GM21825 (cell line): ENCODE measurements at regions not wholly inside any gene's neighbourhood (a gene's known extent, or its start where the extent isn't known, plus 50 kb on each side); places are given as distances from the start of the nearest gene placed in this dataset.
"Not testable (repeated sequence)": the region's sequence is repeated elsewhere in the genome, so short reads cannot be mapped to it uniquely, and the experiment has no call there.

Source experiments
- ATAC-seq: cut with Tn5 transposase; IDR thresholded peaks from one replicate; pipeline ENCODE4 v1.9.1; 2021; ENCODE audit warnings: mild to moderate bottlenecking, moderate library complexity; ENCODE audit not compliant: unreplicated experiment

- ATAC-seq = no peak
Measured at GRCh38 chr2:21819454-21819853, 695.7 kb downstream of the TDRD15 start.

GRCh38 chr2:21820271-21820670 is 696.5 kb downstream of the TDRD15 start:
- no peak for ATAC-seq

- ATAC-seq = no peak
Measured at GRCh38 chr2:21821672-21822227, 698.0 kb downstream of the TDRD15 start.

- no peak for ATAC-seq
Measured at GRCh38 chr2:21822505-21822904, 698.7 kb downstream of the TDRD15 start.

- ATAC-seq = no peak
Measured at GRCh38 chr2:21833767-21834166, 710.0 kb downstream of the TDRD15 start.

- ATAC-seq = no peak
Measured at GRCh38 chr2:21836261-21836660, 712.5 kb downstream of the TDRD15 start.

- ATAC-seq = no peak
Measured at GRCh38 chr2:21836719-21837118, 713.0 kb downstream of the TDRD15 start.

- ATAC-seq = no peak
Measured at GRCh38 chr2:21837168-21837960, 713.6 kb downstream of the TDRD15 start.

- ATAC-seq = no peak
Measured at GRCh38 chr2:21841341-21841740, 717.6 kb downstream of the TDRD15 start.

- ATAC-seq = not testable (repeated sequence)
Measured at GRCh38 chr2:21850367-21850766, 726.6 kb downstream of the TDRD15 start.

GRCh38 chr2:21854938-21855337 is 731.2 kb downstream of the TDRD15 start:
- ATAC-seq = no peak

- no peak for ATAC-seq
Measured at GRCh38 chr2:21856708-21857107, 732.9 kb downstream of the TDRD15 start.

- ATAC-seq = no peak
Measured at GRCh38 chr2:21860907-21861306, 737.1 kb downstream of the TDRD15 start.

GRCh38 chr2:21866316-21866715 is 742.5 kb downstream of the TDRD15 start:
- ATAC-seq = no peak

- no peak for ATAC-seq
Measured at GRCh38 chr2:21887881-21888280, 764.1 kb downstream of the TDRD15 start.

- ATAC-seq = no peak
Measured at GRCh38 chr2:21890041-21890440, 766.3 kb downstream of the TDRD15 start.

- ATAC-seq = no peak
Measured at GRCh38 chr2:21890716-21891115, 766.9 kb downstream of the TDRD15 start.

- ATAC-seq = no peak
Measured at GRCh38 chr2:21891191-21891590, 767.4 kb downstream of the TDRD15 start.

- no peak for ATAC-seq
Measured at GRCh38 chr2:21892140-21892539, 768.4 kb downstream of the TDRD15 start.

- ATAC-seq = no peak
Measured at GRCh38 chr2:21895200-21895599, 771.4 kb downstream of the TDRD15 start.

- ATAC-seq = not testable (repeated sequence)
Measured at GRCh38 chr2:21908712-21909380, 785.1 kb downstream of the TDRD15 start.
